ENCODE measurements at regions not wholly inside any gene's neighbourhood (a gene's known extent, or its start where the extent isn't known, plus 50 kb on each side); places are given as distances from the start of the nearest gene placed in this dataset.

DNA sequence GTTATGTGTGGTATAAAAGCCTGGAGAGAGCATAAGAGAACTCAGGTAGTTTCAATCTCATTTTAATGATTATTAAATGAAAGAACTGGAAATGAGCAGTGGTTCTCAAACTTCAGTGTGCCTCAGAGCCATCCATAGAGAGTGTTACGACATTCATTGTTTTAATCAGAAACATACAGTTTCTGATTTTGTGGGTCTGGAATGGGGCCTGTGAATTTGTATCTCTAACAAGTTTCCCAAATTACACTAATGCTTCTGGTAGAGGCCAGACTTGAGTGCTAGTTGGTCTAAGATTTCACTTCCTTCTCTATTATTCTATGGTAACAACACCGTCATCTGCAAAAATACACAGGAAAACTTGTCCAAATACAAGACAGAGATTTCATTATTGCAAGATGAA is 292.0 kb upstream of the NECTIN3 start:
- Histone ChIP-seq H3K4me1 (ENCODE audit: insufficient read depth) (no peaks in the 10 kb centered on the region), H4K20me1 (ENCODE audit: insufficient read depth, poor library complexity, severe bottlenecking) (no peaks in the 10 kb centered on the region), H3K27me3 (no peaks in the 10 kb centered on the region), H3K4me3 (no peak overlapping the region), H3K9me2 (replicated peaks; ENCODE audit: insufficient read depth) (no peaks in the 10 kb centered on the region), H2AFZ (no peak overlapping the region), H3K79me2 (no peaks in the 10 kb centered on the region), H3K4me2 (no peak overlapping the region), H3K9me3 (ENCODE audit: low read depth) (no peaks in the 10 kb centered on the region), H3K27ac (no peak overlapping the region), H3K36me3 (replicated peaks; ENCODE audit: insufficient read depth, low read depth) (no peaks in the 10 kb centered on the region)
- no peak for DNase-seq (ENCODE audit: low spot score)
- TF ChIP-seq, protein P1, sequence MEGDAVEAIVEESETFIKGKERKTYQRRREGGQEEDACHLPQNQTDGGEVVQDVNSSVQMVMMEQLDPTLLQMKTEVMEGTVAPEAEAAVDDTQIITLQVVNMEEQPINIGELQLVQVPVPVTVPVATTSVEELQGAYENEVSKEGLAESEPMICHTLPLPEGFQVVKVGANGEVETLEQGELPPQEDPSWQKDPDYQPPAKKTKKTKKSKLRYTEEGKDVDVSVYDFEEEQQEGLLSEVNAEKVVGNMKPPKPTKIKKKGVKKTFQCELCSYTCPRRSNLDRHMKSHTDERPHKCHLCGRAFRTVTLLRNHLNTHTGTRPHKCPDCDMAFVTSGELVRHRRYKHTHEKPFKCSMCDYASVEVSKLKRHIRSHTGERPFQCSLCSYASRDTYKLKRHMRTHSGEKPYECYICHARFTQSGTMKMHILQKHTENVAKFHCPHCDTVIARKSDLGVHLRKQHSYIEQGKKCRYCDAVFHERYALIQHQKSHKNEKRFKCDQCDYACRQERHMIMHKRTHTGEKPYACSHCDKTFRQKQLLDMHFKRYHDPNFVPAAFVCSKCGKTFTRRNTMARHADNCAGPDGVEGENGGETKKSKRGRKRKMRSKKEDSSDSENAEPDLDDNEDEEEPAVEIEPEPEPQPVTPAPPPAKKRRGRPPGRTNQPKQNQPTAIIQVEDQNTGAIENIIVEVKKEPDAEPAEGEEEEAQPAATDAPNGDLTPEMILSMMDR (IDR thresholded peaks at IDR 0.05; ENCODE audit: poor library complexity) = no peak
- TF ChIP-seq EZH2 (IDR thresholded peaks at IDR 0.05; ENCODE audit: borderline replicate concordance) = no peak
- no peak for TF ChIP-seq EZH2phosphoT487 (IDR thresholded peaks at IDR 0.05; ENCODE audit: low read depth, severe bottlenecking, unreplicated experiment)
- 92% methylated on average over 2 of the region's 2 CpGs for WGBS (ENCODE audit: low lambda C conversion rate, missing lambda C conversion rate)

GRCh38 chr3:110783541-110783940 is 288.1 kb upstream of the NECTIN3 start:
- Histone ChIP-seq H3K4me2 (no peak overlapping the region), H3K4me1 (ENCODE audit: insufficient read depth) (no peaks in the 10 kb centered on the region), H4K20me1 (ENCODE audit: insufficient read depth, poor library complexity, severe bottlenecking) (no peaks in the 10 kb centered on the region), H3K4me3 (no peak overlapping the region), H3K27ac (no peak overlapping the region), H3K9me2 (replicated peaks; ENCODE audit: insufficient read depth) (no peaks in the 10 kb centered on the region), H3K9me3 (ENCODE audit: low read depth) (no peaks in the 10 kb centered on the region), H3K79me2 (no peaks in the 10 kb centered on the region), H2AFZ (no peak overlapping the region), H3K27me3 (no peaks in the 10 kb centered on the region), H3K36me3 (replicated peaks; ENCODE audit: insufficient read depth, low read depth) (no peaks in the 10 kb centered on the region)
- TF ChIP-seq EZH2 (IDR thresholded peaks at IDR 0.05; ENCODE audit: borderline replicate concordance) = no peak
- TF ChIP-seq, protein P1 (IDR thresholded peaks at IDR 0.05; ENCODE audit: poor library complexity) = no peak
- WGBS (ENCODE audit: low lambda C conversion rate, missing lambda C conversion rate) = 89% methylated on average over 3 of the region's 3 CpGs
- no peak for DNase-seq (ENCODE audit: low spot score)

GRCh38 chr3:110788794-110789193 is 282.8 kb upstream of the NECTIN3 start:
- no peak overlapping the region for H3K4me3 ChIP-seq
- no peaks in the 10 kb centered on the region for H3K27me3 ChIP-seq
- H3K4me1 ChIP-seq (ENCODE audit: insufficient read depth) = no peaks in the 10 kb centered on the region
- no peaks in the 10 kb centered on the region for H4K20me1 ChIP-seq (ENCODE audit: insufficient read depth, poor library complexity, severe bottlenecking)
- no peaks in the 10 kb centered on the region for H3K79me2 ChIP-seq
- no peaks in the 10 kb centered on the region for H3K36me3 ChIP-seq (replicated peaks; ENCODE audit: insufficient read depth, low read depth)
- TF ChIP-seq EZH2phosphoT487 (IDR thresholded peaks at IDR 0.05; ENCODE audit: low read depth, severe bottlenecking, unreplicated experiment) (no peak), EZH2 (IDR thresholded peaks at IDR 0.05; ENCODE audit: borderline replicate concordance) (no peak)
- TF ChIP-seq, protein P1 (IDR thresholded peaks at IDR 0.05; ENCODE audit: poor library complexity) = no peak
- H3K9me2 ChIP-seq (replicated peaks; ENCODE audit: insufficient read depth) = no peaks in the 10 kb centered on the region
- no peak for DNase-seq (ENCODE audit: low spot score)
- no peak overlapping the region for H2AFZ ChIP-seq
- 90% methylated on average over 1 of the region's 1 CpG for WGBS (ENCODE audit: low lambda C conversion rate, missing lambda C conversion rate)
- no peak overlapping the region for H3K27ac ChIP-seq
- no peak overlapping the region for H3K4me2 ChIP-seq
- no peaks in the 10 kb centered on the region for H3K9me3 ChIP-seq (ENCODE audit: low read depth)

DNA sequence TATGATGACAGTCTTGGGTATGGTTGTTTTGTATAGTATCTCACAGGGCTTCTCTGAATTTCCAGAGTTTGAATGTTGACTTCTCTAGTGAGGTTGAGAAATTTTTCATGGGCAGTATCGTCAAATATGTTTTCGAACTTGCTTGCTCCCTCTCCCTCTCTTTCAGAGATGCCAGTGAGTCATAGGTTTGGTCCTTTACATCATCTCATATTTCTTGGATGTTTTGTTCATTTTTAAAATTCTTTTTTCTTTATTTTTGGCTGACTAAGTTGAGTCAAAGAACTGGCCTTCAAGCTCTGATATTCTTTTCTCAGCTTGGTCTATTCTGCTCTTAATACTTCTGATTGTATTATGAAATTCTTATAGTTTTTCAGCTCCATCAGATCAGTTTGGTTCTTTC is 282.3 kb upstream of the NECTIN3 start:
- H3K79me2 ChIP-seq = no peaks in the 10 kb centered on the region
- H3K27me3 ChIP-seq = no peaks in the 10 kb centered on the region
- TF ChIP-seq EZH2phosphoT487 (IDR thresholded peaks at IDR 0.05; ENCODE audit: low read depth, severe bottlenecking, unreplicated experiment) (no peak), EZH2 (IDR thresholded peaks at IDR 0.05; ENCODE audit: borderline replicate concordance) (no peak)
- TF ChIP-seq, protein P1 (IDR thresholded peaks at IDR 0.05; ENCODE audit: poor library complexity) = no peak
- H2AFZ ChIP-seq = no peak overlapping the region
- no peaks in the 10 kb centered on the region for H3K9me2 ChIP-seq (replicated peaks; ENCODE audit: insufficient read depth)
- H3K9me3 ChIP-seq (ENCODE audit: low read depth) = no peaks in the 10 kb centered on the region
- no peaks in the 10 kb centered on the region for H4K20me1 ChIP-seq (ENCODE audit: insufficient read depth, poor library complexity, severe bottlenecking)
- no peak for DNase-seq (ENCODE audit: low spot score)
- no peak overlapping the region for H3K4me3 ChIP-seq
- 96% methylated on average over 2 of the region's 2 CpGs for WGBS (ENCODE audit: low lambda C conversion rate, missing lambda C conversion rate)
- no peak overlapping the region for H3K4me2 ChIP-seq
- H3K36me3 ChIP-seq (replicated peaks; ENCODE audit: insufficient read depth, low read depth) = no peaks in the 10 kb centered on the region
- H3K27ac ChIP-seq = no peak overlapping the region
- H3K4me1 ChIP-seq (ENCODE audit: insufficient read depth) = no peaks in the 10 kb centered on the region
